ENCODE measurements at regions not wholly inside any gene's neighbourhood (a gene's known extent, or its start where the extent isn't known, plus 50 kb on each side); places are given as distances from the start of the nearest gene placed in this dataset.

DNA sequence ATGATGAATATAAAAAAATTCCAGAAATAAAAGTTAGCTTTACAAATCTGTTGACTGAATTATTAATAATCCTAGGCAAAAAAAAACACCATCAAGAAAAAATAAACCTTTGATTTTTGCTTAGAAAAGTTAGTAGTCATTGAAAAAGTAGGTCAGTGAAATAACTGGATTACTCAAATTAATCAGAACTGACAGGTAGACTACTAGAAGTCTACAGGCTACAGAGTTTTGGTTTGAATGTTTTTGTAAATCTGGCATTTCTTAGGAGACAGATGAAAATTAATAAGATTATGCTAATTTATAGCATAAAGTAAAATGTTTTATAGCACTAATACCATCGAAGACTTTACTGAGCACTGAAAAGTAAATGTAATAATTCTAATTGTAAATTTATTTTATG, 511.9 kb downstream of the PTPRC start:
- DNase-seq (ENCODE audit: extremely low read depth, low read depth) = no peak

DNA sequence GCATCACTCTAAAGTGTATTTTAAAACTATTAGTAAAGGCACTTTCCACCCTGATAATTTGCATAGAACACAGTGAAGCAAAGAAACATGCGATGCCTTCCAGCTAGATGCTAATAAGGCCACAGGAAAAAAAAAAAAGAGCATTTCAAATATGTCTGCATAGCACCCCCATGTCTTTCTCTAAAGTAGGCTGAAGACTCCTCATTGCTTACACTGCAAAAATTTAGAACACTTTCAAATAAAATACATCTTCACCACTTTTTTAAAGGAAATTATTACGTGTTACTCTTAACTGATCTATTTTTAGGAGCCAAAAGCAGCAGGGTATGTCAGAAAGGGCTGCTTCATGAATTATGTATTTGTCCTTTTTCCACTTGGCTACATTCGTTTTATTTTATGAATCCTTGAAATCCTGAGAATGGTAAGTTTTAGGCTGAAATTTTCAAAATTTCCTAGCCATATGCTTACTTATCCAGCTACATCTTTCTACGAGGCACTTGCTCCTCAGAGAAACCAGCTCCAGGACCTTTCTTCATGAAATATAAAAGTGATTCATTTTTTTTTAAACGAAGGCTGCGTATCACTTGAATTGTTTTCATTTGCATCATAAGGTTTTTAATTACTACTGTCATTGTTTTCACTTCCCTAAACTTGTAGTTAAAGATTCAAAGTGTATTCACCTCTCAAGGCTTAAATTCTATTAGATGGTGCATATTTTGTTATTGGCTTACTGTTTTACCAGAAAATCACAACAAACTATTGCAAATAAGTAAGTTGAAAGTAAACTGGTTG, 513.0 kb downstream of the PTPRC start:
- no peak for DNase-seq (ENCODE audit: extremely low read depth, low read depth)

DNA sequence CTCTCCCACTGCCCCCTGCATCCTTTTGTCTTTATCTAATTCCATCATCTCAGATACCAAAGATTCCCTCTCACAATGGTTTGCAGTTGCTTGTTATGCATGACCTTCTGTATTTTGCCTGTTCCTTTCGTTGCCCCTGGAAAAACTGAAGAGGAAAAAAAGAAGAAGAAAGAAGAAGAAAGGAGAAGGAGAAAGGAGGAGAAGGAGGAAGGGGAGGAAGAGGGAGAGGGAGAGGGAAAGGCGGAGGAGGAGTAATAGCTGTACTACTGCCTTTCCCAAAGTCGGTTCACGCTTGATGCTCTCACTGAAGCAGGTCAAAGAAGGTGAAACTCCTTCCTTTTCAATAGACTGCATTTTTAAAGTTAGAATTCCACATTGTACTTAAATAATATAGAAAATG, 513.8 kb downstream of the PTPRC start:
- DNase-seq (ENCODE audit: extremely low read depth, low read depth) = no peak

DNA sequence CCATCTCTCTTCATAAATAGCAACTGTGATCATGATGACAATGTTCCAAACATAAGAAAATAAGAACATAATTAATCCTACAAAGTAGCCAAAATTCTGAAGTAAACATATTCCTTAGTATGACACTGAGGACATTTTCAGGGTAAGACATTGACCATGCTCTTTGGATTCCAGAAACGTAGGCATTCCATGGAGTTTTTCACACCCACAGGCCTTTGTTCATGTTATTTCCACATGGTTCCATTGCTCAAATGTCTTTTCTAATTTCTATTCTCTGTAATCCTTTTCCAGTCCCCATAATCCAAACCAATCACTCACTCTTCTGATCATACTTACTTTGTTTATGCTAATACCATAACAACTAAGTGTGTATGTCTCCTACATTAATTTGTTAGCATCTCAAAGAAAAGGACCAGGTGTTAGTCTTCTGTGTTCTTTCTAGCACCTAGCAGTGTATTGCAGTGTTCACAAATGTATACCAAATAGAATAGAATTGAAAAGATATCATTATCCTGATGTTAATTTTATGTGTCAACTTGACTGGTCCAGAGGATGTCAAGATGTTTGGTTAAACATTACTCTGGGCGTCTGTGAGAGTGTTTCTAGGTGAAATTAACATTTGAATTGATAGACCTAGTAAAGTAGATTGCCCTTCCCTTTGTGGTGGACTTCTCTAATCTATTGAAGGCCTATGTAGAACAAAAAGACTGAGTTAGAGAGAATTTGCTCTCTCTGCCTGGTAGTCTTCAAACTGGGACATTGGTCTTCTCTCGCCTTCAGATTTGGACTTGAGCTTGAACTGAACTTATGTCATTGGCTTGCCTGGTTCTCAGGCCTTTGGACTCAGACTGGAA, 516.6 kb downstream of the PTPRC start:
- DNase-seq (ENCODE audit: extremely low read depth, low read depth) = no peak

DNA sequence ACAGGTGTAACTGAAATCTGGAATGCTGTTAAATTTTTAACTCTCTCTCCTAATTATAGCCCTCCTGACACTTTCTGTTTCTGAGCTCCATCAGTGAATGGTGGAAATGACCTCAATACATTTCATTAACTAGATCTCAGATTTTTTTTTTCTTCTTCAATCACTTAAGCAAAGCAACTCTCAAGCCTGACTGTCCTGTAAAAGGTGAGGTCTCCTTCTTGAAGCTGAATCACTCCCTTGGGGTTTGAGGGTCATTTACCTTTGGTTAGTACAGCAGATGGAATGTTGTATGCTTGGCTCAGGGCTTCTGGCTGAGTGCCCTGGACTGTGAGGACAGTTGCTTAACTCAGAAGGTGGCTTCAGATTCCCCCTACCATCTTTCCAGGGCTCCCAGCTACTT, 518.7 kb downstream of the PTPRC start:
- no peak for DNase-seq (ENCODE audit: extremely low read depth, low read depth)

DNA sequence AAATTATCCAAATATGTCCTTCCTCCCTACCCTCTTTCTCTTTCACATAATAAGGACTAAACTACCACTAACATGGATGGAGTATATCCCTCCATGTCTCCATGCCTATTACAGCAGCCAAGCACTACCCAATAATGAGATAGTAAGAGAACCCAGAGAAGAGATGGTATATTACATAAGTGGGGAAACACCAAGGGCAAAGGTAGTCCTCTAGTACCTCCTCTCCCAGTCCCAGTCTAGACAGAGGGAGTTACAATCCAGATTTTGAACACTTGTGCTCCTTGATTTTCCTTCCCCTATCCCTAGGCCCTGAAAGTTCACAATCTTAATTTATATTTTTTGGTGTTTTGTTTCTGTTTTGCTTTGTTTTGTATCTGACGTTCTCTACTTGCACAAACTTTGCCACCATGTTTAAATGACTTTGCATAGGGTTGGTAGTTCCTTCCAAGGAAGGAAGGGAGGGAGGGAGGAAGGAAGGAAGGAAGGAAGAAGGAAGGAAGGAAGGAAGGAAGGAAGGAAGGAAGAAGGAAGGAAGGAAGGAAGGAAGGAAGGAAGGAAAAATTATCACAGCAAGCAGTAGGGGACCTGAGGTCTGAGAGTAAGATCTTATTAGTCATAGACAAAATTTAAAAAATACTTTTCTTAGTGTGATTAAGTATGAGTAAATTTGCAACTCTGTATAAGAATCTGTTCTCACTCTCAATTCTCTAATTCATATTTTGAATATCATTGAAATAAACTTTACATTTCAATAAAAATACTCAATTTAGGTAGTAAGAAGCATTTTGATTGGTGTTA, 521.9 kb downstream of the PTPRC start:
- DNase-seq (ENCODE audit: extremely low read depth, low read depth) = no peak

DNA sequence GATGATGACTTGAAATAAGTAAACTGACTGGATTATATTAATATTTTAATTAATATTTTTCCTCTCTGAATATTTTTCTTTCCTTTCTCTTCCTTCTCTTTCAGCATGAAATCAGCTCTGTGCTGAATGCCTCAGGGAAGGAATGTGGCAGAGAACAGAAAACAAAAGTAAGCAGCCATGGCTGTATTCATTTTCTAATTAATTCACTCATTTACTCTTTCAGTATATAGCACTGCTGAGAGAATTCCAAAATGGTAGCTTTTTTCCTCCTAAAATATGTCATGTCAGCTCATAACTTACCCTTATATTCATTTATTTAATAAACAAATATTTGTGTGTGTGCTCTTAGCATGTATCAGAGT, 522.5 kb downstream of the PTPRC start:
- no peak for DNase-seq (ENCODE audit: extremely low read depth, low read depth)

DNA sequence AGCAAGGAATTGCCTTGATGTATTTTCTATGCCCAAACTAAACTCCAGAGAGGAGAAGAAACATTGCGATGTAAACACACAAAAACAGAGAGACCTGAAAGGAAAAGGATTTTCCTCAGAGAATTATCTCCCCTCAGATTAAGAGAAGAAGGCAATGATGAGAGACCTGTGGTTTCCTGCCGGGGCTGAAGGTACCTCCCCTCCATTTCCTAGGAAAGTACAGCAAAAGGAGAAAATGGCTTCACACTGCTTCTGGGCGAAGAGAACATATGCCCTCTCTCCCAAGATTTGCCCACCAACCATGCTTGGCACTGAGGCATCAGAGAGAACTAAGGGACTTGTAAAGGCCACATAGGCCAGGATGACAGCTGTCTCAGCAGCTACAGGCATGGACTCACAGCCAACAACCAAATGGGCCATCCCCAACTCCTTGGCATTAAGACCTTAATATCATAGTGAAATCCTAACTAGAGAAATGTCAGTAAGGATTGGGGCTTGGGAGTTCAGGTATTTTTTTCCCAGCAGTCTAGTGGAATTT, 523.0 kb downstream of the PTPRC start:
- no peak for DNase-seq (ENCODE audit: extremely low read depth, low read depth)

DNA sequence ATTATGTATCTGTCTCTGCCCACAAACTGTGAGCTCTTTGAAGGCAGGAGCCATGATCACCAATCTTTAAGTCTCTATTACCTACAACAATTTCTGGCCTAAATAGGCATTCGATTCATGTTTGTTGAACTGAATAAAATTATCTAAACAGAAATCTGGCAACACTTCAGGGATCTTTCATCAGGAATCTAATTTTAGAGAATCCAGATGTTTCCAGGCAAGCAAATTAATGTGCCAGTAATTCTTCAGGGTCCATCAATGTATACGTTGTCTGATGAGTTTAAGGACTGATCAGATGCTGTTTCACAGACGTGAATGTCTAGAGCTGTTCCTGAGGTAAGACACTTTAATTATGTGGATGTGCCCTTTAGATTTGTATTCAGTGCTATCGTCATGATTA, 524.4 kb downstream of the PTPRC start:
- DNase-seq (ENCODE audit: extremely low read depth, low read depth) = no peak

DNA sequence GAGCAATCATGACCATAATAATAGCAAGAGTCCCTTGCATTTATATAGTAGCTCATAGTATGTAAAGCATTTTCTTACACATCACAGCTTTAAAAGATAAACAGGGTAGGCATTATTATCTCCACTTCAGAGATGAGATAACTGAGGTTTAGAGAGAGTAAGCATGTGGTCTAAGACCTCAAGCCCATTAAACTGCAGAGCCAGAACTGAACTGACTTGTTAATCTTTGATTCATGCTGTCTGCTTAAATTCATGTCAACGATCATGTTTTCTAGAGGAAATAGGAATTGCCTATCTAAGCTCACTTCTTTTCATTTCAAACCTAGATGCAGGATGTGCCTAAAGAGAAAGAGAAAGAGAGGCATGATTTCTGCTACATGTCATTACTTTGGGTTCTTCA, 524.8 kb downstream of the PTPRC start:
- DNase-seq (ENCODE audit: extremely low read depth, low read depth) = no peak

DNA sequence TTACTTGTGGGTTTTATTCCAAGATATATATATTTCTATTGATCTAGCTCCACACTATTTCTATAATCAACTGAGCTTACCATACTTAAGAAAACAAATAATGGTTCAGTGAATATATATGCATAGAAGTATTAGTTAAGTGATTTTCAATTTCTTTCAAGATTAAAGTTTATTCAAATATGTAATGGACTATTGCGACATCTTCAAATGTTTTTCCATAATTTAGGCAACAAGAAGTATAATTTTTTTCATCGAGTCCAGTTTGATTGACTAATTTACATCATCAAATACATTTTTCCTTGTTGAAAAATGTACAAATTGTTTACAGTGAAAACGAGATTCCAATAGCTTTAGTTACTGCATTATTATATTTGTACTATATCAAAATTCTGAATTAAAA, 528.6 kb downstream of the PTPRC start:
- no peak for DNase-seq (ENCODE audit: extremely low read depth, low read depth)

DNA sequence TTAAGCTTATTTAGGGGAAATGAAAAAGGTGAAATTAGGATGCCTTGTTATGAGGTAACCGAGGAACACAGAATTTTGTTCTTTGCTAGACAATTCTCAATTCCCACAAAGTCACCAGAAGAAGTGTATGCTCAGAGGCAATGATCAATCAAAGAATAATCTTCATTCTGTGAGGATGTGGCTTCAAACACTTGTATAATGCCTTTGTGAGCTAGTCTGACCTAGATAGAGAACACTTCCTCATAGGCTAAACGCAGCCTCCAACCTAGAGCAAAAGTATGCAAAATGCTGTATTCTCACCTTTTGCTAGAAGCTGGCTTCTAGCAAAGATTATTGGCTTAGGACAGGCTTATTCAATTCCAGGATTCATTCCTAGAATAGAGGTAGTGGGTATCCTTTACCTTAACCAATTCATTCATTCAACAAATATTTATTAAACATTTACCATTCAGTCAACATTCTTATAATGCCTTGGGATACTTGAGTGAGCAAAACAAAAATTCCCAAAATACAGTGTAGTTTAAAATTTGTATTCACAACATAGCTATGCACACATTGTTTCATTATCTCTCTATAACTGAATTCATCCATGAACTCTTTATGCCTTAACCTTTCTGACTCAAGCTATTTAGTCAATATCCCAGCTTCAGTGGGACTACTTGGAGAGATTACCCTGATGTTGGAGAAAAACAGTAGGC, 530.2 kb downstream of the PTPRC start:
- no peak for DNase-seq (ENCODE audit: extremely low read depth, low read depth)

DNA sequence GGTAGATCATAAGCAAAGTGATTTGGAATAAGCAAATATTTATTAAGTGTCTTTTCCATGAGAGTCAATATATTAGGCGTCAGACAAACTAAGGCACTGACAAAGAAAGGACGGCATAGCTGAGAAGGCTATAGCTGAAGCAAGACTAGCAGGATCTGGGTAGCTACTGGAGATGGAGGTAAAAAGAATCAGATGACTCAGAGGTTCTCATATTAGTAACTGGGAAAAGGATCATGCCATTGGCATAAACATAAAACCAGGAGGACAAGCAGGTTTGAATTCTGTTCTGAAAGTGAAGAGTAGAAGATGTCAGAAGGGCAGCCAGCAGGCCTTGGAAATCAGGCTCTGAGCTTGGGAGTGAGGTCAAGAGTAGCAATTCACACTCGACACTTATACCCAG, 531.9 kb downstream of the PTPRC start:
- DNase-seq (ENCODE audit: extremely low read depth, low read depth) = no peak

DNA sequence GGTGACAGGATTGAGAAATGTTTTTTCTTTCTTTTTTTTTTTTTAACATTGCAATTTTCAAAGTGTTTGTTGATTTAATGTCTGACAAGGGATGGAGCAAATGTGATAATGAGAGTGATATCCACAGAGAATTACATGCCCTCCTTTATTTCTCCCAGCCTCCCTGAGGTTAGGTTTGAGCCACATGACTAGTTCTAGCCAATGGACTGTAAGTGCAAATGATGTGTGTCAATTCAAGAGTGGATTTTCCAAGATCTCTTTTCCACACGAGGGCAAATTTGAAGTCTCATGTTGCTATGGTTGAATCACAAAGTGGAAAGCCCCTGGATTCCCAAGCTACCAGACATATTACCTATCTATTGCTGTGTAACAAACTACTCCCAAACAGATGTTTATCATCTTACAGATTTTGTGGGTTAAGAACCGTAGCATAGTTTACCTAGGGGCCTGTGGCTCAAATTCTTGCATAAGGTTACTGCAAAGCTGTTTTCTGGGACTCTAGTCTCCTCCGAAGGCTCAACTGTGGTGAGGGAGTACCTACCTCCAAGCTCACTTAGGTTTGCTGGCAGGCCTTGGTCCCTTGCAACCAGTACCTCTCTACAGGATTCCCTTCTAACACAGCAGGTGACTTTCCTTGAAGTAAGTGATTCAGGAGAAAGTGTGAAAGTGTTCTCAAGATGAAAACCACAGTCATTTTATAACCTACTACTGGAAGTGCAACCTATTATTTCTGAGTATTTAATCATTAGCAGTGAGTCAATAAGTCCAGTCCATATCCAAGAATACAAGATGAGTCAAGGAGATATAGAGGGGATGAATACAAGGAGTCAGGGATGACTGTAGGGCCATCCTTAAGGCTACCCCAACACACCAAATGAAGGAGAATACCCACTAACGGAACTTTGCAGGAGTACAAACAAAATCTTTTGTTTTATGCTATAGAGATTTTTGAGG, 533.6 kb downstream of the PTPRC start:
- no peak for DNase-seq (ENCODE audit: extremely low read depth, low read depth)

DNA sequence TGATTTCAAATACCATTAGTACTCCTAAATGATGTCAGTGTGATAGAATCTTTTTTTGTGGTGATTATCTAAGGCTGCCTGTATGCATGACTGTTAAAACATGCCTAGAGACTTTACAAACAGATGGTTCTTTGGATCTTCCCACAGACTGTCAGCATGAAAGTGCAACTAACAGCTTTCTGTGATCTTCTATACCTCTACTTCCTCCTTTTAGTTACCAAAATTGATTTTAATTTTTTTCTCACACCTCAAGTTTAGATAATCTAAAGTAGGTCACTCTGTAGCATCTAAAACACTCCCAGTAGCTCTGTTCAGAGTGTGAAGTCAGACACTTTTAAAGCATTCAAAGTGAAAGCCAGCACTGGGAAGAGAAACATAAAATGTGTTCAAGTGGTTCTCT, 534.5 kb downstream of the PTPRC start:
- no peak for DNase-seq (ENCODE audit: extremely low read depth, low read depth)

DNA sequence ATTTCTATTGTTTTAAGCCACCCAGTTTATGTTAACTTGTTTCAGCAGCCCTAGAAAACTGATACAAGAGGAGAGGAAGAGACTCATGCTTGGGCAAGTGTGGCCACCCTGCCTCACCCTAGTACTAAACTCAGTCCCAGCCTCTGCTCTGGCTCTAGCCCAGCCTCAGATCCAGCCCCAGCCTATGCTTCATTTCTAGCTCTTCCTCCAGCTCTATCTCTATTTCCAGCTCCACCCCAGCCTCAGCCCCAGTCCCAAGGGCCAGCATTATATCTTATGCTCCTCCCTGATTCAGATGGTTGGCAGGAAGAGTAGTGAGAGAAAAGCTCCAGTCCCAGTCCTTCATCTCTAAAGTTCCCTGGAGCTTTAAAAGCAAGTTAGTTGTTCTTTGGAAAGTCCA, 535.5 kb downstream of the PTPRC start:
- DNase-seq (ENCODE audit: extremely low read depth, low read depth) = no peak

DNA sequence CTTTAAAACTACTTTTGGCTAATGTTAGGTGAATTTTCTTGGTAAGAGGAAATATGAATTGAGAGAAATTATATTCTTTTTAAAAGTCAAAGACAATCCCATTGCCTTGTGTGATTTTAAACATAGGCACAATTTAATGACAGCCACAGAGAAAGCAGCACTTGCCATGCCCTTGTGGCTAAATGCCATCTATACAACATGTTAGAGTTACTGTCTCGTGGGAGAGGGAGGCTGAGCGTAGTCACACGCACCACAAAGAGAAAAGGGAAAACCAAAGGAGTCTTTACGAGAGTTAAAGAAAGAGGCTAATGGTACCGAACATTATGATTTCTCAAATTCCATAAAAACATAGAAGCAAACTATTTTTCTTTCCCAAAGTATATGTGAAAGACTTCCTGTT, 537.9 kb downstream of the PTPRC start:
- DNase-seq (ENCODE audit: extremely low read depth, low read depth) = no peak

DNA sequence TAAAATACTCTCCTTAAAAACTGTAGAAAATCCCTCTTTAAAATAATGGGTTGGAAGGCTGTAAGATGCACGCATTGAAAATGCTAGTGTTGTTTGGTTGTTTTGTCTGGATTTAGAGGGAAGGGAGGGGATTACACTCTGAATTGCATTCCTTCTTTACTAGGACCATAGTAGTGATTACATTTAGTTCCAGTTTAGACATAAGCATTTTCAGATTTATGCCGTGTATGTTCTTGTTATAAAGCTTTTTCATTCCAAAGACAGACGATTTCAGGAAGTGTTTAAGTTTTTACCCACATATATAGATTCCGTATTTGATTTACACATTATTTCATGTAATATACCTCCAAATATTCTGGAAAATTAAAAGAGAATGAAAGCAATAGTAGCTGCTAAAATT, 538.4 kb downstream of the PTPRC start:
- DNase-seq (ENCODE audit: extremely low read depth, low read depth) = no peak

DNA sequence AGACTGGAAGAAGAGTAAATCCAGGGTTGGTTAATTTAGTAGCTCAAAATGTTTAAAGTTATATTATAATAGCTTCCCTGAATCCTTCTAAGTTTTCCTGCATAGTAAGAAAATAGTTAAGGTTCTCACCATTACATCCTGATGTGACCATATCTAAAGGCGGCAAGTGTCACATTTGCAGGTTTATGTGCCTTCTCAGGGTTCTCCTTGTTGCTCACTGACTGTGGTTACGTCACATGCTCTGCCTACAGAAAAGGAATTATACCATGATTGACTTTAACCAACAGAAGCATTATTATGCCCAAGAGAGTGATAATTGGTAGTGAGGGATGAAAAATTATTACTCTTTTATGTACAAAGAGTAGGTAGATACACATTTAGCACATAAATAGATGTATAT, 539.8 kb downstream of the PTPRC start:
- DNase-seq (ENCODE audit: extremely low read depth, low read depth) = no peak
